GM12892 (cell line): ENCODE measurements at regions not wholly inside any gene's neighbourhood (a gene's known extent, or its start where the extent isn't known, plus 50 kb on each side); places are given as distances from the start of the nearest gene placed in this dataset.

Experiments used
- POLR2A ChIP-seq: IDR thresholded peaks from 2 replicates; pipeline ENCODE4 v1.6.1; 2011; ENCODE audit warnings: low read depth, low read length, control low read depth
- POLR2AphosphoS5 ChIP-seq: IDR thresholded peaks from 2 replicates; pipeline ENCODE4 v1.6.1; 2011; ENCODE audit warnings: low read depth, low read length, control low read depth

GRCh38 chr16:47947723-47948122 lies 208.1 kb downstream of the ABCC12 start:
- TF ChIP-seq POLR2AphosphoS5: no peak
- TF ChIP-seq POLR2A: no peak
